ENCODE measurements at regions not wholly inside any gene's neighbourhood (a gene's known extent, or its start where the extent isn't known, plus 50 kb on each side); places are given as distances from the start of the nearest gene placed in this dataset.

DNA sequence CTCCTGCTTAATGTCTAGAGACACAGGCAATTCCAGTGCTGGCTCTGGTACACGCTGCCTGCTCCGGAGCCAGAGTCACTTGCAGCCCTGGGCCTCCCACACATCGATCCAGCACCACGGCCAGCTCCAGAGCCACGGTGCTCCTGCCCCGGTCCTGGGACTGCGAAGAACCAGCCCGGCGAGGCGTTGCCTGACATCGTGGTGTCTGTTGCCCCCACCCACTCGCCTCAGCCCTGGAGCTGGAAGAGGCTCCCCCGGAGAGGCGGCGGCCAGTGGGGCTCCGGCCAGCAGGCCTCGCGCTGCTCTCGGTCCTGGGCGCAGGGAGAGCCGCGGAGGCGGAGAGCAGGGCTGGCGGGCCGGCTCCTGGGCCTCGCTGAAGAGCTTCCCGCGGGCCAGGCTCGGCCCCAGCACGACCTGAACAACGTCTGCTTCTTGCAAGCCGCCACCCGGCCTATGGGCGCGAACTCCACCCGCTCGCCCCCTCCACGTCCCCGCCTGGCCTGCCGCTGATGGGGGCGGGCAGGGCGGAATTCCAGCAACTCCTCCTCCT is 364.8 kb downstream of the CEP170 start:
- no peak for TF ChIP-seq CTCF (IDR thresholded peaks at IDR 0.05 in 8 of 11, conservative IDR thresholded peaks at IDR 0.05 in 3 of 11)
- TF ChIP-seq POLR2AphosphoS5 (IDR thresholded peaks at IDR 0.05), result no peak
- TF ChIP-seq POLR2A (IDR thresholded peaks at IDR 0.05), result no peak

All from spleen (tissue), 7 donors.